HG03097 (cell line): ENCODE measurements at regions not wholly inside any gene's neighbourhood (a gene's known extent, or its start where the extent isn't known, plus 50 kb on each side); places are given as distances from the start of the nearest gene placed in this dataset.

Experiments used
- ATAC-seq: cut with Tn5 transposase; IDR thresholded peaks from one replicate; pipeline ENCODE4 v1.9.1; 2021; ENCODE audit not compliant: unreplicated experiment, low FRiP score

GRCh38 chr6:92752114-92752513, 667.2 kb downstream of the EPHA7 start:
- ATAC-seq = no peak

- no peak for ATAC-seq
These were observed 671.2 kb downstream of the EPHA7 start for GRCh38 chr6:92748131-92748530.

GRCh38 chr6:92737983-92738382, 681.4 kb downstream of the EPHA7 start:
- ATAC-seq = no peak

GRCh38 chr6:92723390-92723931, 695.9 kb downstream of the EPHA7 start:
- no peak for ATAC-seq

- ATAC-seq = no peak
These were observed 699.6 kb downstream of the EPHA7 start for GRCh38 chr6:92719773-92720172.

DNA sequence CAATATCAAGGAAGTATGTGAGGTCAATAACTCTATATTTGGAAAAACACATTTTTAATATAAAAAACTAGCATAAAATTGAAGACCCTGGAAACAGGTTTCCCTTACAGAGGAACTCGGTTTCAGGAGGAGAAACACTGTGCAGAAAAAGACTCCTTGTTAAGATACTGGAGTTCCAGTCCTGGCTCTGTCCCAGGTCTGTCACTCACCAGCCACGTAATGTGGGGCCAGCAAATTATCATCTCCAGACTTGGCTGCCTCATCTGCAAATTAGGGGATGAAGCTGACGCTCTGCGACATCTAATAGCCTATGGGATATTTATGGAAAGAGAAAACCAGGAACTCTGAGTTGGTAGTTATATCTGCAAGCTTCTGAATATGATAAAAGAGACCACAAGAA, 702.7 kb downstream of the EPHA7 start:
- ATAC-seq = no peak

- ATAC-seq = no peak
These were observed 703.4 kb downstream of the EPHA7 start for GRCh38 chr6:92715991-92716390.

- ATAC-seq = no peak
These were observed 705.0 kb downstream of the EPHA7 start for GRCh38 chr6:92714346-92714745.

DNA sequence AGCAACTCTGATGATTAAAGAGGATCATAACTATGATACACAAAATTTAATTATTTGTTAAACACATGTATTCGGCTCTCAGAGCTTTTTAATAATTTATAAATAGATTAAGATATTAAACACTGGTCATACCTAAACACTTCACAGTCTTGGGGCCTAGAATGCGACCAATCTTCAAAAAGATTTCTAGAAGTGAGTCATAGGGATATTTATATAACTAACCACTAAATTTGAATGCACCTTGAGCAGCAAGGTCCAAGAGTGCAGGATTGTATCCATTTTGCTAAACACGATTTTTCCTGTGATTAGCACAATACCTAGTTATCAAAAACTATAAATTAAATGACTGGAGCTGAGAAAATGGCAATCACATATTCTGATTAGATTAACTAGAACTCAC, 709.3 kb downstream of the EPHA7 start:
- ATAC-seq = no peak

DNA sequence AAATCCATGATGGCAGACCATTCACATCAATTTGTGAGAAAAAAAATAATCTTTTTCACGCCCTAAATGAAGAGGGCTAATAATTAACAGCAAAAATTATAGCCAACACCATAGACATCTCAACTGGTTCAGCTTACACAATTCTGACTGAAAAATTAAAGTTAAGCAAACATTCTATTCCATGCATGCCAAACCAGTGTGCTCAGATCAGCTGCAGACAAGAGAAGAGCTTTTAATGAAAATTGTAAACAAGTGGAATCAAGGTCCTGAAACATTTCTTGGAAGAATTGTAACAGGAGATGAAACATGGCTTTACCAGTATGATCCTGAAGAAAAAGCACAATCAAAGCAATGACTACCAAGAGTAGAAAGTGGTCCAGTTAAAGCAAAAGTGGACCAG, 710.4 kb downstream of the EPHA7 start:
- no peak for ATAC-seq

- ATAC-seq = no peak
These were observed 711.1 kb downstream of the EPHA7 start for GRCh38 chr6:92708270-92708669.

- ATAC-seq = no peak
These were observed 712.4 kb downstream of the EPHA7 start for GRCh38 chr6:92706976-92707375.

DNA sequence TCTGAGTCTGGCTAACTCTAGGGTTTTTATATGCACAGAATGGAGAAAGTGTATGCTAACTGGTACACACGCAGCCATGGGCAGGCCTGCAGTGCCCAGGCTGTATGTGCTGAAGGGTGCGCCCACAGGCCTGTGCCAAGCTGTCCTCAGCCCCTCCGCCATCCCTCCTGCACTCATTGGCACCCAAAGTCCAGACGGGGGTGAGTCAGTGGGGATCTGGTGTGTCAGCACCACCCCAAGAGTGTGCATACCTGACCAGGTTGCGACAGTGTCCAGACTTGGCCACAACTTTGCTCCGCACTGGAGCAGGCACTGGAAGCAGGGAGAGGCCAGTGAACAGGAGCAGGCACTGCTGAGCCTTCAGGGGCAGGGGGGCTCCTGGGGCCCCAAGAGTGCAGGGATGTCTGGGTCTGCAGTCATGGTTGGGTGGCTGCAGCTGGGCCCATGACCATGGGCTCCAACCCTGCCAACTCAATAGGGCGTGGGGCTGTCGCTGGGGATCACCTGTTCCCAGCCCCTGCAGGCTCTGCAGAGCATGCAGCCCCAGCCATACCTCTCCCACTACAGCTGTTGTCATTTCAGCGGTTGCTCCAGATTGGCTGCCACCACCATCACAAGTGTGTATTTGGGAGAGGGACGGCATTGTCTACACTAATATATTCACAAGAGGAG, 717.8 kb downstream of the EPHA7 start:
- no peak for ATAC-seq

DNA sequence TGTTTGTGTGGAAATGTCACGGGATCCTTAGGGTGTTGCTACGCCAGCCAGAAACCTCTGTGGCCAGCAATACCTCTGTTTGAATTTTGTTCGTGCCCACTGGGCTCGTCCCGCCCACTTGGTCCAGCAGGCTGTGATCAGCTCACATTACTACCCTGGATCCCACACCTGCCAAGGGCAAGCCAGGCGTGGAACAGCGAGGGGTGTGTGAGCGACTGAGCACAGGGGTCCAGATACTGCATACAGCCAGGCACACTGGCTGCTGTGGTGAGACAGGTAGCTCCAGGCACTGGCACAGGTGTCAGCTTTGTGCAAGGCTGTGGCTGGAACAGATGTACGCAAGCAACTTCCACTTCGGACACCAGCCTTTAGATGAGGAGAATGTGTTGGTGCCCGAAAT, 718.9 kb downstream of the EPHA7 start:
- ATAC-seq = no peak

DNA sequence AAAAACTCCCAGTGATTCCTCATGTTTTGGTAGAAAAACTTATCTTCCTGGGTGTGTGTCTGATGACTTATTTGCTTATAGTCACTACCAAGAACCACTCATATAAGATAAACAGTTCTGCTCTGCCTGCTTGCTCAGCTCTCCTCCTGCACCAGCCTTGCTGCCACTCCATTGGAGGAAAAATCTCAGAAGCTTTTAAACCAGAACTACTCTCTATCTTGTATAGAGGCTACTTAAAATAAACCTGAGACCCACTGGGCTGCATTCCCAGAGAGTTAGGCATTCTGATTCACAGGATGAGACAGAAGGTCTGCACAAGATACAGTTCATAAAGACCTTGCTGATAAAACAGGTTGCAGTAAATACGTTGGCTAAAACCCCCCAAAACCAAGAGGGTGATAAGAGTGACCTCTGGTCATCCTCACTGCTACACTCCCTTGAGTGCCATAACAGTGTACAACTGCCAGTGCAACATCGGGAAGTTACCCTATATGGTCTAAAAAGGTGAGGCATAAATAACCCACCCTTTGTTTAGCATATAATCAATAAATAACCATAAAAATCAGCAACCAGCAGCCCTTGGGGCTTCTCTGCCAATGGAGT, 728.3 kb downstream of the EPHA7 start:
- no peak for ATAC-seq

DNA sequence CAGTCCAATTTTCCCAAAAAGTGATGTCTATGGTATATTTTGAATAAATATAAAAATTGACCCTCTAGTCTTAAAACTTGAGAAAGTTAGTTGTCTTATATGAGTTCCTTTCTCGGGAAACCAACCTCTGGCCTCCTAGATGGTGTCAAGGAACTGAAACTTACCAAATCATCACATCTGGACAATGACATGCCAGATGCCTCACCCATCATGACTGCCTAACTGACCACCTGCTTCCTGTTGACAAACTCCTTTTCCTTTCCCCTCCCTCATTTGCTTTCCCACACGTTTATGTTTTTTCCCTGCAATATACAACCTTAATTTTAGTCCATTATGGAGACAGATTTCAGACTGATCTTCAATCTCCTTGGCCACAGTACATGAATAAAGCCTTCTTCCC, 731.0 kb downstream of the EPHA7 start:
- no peak for ATAC-seq

DNA sequence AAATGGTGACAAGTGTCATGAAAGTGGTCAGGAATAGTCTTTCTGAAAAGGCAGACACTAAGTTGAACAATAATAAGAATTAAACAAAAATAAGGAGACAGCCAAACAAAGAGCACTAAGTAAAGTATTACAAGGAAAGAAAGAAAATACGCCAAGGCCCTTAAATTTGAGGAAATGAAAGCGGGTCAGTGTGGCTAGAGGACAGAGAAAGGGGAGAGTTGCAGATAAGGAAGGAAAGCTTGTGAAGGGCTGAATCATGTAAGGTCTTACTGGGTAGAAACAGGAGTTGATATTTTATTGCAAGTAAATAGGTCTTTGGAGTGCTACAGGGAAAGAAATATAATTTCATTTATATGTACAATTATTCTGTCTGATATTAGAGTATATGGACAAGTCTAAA, 732.1 kb downstream of the EPHA7 start:
- no peak for ATAC-seq

DNA sequence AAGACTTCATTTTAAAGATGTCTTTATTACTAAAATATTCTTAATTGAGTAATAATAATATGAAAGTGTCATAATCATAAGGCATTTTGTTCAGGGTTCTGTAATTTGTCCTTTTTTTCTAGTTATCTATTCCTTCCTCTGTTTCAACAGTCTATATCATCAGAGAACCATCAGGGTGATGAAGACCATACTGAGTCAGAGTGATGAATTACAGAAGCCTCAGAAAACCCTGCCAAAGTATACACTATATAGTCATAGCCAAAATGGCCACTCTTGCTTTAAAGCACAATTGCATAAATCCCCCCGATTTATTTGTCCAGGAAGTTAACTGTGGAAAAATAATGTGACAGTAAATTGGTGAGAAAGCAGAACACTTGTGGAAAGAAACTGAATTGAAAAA, 735.0 kb downstream of the EPHA7 start:
- ATAC-seq = no peak

GRCh38 chr6:92683748-92684147, 735.6 kb downstream of the EPHA7 start:
- ATAC-seq = no peak

DNA sequence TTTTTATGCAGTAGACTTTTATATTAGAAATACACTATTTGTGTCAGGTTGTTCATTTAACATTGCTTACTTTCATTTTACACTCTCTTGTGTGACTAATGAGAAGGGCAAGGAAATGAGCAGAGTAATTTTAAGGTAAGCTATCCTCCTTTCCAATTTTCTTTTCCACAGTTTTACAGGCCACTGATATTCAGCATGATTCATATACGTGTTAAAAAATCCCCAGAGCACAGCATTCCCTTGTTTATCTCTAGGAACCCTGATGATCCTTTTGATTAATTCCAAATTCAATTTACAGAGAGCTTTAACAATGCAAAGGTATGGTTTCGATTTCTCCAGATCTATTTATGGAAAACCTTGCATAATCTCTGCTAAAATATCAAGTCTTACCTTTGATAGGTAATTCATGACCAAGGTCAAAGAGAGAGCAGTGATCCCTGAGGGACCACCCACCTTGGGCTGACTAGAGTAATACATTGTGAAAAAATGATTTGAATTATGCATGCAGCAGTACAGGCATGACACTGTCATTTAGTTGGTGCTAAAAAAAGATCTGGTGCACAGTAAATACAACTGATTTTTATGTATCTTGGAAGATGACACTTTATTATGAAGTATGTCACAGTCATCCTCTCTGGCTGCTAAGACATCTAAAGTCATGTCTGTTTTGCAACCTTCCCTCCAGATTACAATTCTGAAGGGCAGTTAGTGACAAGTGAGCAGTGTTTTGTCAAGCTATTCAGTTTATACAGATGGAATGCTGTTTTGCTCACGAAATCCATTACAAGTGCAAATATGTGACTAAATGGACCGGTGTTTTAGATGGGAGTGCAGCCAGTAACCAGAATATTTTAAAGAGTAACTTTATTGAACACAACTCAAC, 736.6 kb downstream of the EPHA7 start:
- no peak for ATAC-seq

GRCh38 chr6:92681401-92681800, 738.0 kb downstream of the EPHA7 start:
- no peak for ATAC-seq
